ENCODE measurements at regions not wholly inside any gene's neighbourhood (a gene's known extent, or its start where the extent isn't known, plus 50 kb on each side); places are given as distances from the start of the nearest gene placed in this dataset.
"Not testable (repeated sequence)": the region's sequence is repeated elsewhere in the genome, so short reads cannot be mapped to it uniquely, and the experiment has no call there.

DNA sequence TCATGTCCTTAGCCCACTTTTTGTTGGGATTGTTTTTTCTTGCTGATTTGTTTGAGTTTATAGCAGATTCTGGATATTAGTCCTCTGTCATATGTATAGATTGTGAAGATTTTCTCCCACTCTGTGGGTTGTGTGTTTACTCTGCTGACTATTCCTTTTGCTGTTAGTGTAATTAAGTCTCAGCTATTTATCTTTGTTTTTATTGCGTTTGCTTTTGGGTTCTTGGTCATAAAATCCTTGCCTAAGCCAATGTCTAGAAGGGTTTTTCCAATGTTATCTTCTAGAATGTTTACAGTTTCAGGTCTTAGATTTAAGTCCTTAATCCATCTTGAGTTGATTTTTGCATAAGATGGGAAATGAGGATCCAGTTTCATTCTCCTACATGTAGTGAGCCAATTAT, 351.2 kb upstream of the PIK3R1 start:
- DNase-seq: not testable (repeated sequence)

DNA sequence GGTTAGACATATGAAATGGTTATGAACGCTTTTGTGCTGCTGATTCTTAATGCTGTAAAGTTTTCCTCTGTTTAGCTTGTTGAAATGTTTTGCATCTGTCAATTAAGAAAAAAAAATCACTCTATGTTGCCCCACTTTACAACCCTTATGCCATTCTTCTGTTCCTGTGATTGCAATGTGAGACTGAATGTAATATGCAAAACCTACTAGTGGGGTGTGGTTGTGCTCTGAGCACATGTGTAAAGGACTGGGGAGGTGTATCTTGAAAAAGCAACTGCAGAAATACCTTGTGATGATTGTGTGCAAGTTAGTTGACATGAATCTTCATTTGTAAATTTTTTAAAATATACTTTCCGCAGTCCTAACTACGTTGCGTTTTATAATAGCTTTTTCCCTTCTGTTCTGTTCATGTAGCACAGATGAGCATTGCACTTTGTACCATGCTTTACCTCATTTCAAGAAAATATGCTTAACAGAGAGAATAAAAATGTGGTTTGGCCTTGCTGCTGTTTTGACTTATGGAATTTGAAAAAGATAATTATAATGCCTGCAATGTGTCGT, 357.0 kb upstream of the PIK3R1 start:
- DNase-seq: no peak

DNA sequence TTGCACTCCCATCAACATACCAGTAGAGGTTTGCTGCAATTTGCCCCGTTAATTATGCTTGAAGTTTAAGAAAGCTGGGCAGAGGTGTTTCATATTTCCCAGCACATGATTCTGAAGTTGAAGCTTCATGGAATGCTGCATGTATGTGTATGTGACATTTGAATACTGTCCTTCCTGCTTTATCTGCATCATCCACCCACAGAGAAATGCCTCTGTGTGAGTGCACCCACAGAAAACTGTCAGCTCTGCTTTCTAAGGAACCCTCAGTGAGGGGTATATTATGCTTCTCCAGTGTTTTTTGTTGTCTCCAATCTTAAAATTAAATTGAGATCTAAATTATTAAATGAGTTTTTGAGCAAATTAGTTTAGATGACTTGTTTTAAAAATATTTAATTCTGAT, 358.1 kb upstream of the PIK3R1 start:
- DNase-seq: no peak

DNA sequence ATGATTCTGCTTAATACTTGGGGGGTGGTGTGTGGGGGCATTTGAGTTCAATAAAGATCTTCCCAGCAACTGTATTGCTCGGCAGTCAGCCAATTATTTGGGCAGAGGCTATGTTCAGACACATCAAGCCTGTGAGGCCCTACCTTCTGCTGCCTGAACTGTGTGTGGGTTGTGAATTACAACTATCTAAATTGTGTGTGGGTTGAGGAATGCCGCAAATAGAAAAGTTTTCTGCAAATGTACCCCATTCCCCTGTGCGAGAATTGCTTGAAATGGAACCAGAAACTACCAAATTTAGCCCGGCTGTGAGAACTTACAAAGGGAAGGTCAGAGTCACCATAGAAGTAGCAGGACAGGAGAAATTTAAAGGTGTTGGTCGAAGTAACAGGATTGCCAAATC, 360.0 kb upstream of the PIK3R1 start:
- DNase-seq: no peak

DNA sequence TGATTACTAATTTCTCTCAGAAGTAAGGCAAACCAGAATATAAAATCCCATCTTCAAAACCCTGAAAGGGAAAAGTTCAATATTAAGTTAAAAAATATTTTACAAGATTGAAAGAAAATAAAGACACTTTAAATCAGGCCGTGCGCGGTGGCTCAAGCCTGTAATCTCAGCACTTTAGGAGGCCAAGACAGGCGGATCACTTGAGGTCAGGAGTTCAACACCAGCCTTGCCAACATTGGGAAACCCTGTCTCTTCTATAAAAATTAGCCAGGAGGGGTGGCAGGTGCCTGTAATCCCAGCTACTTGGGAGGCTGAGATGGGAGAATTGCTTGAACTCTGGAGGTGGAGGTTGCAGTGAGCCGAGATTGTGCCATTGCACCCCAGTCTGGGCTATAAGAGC, 364.6 kb upstream of the PIK3R1 start:
- not testable (repeated sequence) for DNase-seq

DNA sequence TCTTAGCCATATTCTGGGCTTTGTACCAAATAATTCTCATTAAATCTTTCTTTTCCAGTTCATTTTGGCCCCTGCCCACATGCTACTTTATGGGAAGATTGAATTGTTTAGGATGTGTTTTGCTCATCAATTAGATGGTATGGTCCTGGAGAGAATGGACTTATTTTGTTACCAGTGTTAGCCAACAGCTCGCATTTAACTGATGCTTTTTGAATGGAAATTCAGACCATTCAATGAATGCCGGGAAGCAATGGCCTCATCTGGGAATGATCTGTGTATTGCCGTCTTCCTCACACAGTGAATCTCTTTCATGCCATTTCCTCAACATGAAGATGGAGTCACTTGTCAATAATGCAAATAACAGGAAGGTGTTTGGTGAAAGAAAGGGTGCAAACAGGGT, 370.6 kb upstream of the PIK3R1 start:
- DNase-seq: no peak

DNA sequence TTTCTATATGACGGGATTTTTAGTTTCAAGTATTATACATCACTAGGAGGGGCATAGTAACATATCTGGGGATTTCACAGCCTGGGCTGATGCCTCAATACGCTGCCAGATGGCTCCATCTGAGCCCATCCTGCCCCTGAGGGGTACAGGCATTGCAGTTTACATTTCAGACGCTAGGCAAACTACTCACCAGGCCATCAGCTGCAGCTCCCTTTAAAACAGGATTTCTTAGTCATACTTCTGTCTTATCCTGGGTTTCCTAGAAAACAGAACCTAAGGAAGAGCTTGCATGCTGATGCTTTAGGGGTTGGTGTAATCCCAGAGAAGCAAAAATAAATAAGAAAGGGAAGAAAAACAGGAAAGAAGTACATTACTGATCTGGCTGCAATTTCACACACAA, 372.8 kb upstream of the PIK3R1 start:
- DNase-seq: no peak

DNA sequence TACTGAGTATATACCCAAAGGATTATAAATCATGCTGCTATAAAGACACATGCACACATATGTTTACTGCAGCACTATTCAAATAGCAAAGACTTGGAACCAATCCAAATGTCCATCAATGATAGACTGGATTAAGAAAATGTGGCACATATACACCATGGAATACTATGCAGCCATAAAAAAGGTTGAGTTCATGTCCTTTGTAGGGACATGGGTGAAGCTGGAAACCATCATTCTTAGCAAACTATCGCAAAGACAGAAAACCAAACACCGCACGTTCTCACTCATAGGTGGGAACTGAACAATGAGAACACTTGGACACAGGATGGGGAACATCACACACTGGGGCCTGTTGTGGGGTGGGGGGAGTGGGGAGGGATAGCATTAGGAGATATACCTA, 378.3 kb upstream of the PIK3R1 start:
- DNase-seq: not testable (repeated sequence)

DNA sequence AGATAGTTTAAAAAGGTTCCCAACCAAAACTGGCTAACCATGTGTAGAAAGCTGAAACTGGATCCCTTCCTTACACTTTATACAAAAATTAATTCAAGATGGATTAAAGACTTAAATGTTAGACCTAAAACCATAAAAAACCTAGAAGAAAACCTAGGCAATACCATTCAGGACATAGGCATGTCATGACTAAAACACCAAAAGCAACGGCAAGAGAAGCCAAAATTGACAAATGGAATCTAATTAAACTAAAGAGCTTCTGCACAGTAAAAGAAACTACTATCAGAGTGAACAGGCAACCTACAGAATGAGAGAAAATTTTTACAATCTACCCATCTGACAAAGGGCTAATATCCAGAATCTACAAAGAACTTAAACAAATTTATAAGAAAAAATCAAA, 379.1 kb upstream of the PIK3R1 start:
- DNase-seq: not testable (repeated sequence)

DNA sequence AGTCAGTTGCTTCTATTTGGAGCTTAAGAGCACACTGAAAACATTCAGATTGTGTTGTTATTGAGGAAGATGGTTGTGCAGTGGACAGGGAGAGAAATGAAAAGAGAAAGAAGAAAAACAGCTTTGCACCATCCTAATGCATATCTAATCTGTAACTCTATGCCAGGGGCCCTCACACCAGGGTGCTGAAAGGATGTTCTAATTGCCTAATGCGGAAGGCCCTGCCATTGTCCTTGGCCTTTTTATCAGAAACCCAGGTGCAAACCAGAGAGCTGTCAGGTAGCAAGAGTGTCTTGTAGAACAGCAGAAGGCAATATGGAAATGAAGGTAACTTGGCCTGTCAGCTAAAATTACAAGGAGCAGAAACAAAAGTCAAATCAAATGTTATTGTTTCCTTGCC, 384.5 kb upstream of the PIK3R1 start:
- no peak for DNase-seq

DNA sequence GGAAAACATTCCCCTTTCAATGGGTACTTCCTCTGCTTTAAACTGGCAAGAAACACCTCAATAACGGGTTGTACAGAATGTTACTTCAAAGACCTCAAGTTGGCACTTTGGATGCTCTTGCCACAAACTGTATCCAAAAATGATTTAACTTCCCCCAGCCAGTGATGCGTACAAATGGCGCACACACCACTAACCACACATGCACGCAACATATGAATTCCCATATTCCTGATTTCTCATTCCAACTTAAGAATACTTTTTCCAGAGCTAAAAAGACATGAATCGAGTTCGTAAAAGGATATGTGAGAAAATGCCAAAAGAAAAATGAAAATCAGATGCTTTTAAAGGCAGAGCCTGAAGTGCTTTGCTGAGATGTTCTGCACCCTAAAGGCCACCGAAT, 388.0 kb upstream of the PIK3R1 start:
- DNase-seq: no peak

DNA sequence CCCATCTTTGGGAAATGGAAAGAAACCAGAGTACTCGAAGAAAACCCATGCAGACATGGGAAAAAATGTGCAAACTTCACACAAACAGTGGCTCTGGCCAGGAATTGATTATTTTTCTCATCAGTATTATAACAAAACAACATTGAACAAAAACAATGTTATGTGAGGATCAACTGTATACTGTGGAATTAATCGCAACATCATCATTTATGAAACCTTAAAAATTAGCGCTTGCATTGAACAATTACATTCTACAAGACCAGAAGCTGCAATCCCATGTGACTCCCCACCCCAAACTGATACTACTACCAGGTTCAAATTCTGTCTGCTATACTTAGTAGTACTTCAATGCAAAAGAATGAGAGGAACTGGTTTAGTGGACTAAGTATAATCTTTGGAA, 390.7 kb upstream of the PIK3R1 start:
- no peak for DNase-seq

DNA sequence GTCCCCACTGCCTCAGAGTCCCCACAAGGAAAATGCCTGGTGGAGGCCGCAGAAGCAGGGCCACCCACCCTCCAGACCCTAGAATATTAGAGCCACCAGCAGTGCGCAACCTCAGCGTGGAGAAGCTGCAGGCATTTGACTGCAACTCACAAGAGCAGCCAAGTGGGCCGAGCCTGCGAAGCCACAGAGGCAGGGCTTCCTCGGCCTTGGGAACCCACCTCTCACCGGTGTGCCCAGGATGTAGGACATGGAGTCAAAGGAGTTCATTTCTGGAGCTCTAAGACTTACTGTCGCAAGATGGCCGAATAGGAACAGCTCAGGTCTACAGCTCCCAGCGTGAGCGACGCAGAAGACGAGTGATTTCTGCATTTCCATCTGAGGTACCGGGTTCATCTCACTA, 397.9 kb upstream of the PIK3R1 start:
- no peak for DNase-seq

DNA sequence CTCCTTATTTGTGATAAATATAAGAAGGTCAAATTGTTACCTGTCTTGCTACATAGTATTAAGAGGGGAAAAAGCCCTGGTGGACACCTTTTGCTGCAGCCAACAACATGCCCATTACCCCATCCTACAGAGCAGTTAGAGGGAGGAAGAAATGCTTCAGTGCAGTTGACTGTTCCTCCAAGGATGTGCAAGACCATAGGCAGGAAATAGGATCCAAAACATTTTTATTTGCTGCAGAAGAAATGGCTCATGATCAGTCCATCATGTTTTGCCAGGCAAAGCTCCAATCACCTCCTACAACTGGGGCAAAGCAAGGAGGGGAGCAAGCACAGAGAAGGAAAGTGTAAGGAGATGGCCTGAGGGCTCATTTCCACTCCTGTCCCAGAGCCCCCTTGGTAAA, 399.1 kb upstream of the PIK3R1 start:
- no peak for DNase-seq

DNA sequence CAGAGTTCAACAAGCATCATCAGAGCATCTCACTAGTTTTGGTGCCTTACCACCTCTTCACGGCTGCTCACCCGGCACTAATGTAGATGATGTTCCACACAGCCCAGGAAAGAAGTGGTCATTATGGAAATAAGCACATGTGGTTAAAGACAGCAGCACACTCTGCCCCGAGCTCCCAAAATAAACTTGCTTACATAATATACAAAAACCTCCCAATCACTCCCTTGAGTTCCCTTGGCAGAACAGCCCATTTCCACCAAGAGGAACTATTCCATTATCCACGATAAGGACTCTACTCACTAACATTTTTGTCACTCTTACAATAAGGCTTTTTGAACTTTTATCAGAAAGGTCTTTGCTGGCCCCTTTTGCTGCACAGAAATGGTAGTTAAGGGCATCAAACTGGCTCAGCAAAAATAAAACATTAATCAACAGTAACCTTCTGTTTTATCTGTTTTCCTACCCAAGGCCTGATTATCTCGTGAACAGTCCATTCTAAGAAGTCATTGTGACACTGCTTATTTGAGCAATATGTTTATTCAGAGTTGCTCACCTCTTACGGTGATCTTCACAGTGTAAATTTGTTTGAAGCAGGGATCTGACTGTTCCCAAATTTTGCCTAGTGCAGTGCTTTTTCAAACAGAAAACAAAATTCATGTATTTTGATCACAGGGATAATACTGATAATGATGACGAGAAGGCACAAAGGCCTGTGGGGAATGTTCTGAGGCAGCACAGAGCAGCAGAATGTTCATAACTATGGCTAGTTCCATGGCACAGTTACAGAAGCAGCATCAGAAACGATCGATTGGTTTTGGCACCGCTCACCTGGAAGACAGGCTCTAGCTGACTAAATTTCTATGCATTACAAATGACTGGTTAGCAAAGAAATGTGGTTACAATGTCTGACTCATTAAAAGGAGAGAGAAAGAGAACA, 399.8 kb upstream of the PIK3R1 start:
- DNase-seq: no peak

DNA sequence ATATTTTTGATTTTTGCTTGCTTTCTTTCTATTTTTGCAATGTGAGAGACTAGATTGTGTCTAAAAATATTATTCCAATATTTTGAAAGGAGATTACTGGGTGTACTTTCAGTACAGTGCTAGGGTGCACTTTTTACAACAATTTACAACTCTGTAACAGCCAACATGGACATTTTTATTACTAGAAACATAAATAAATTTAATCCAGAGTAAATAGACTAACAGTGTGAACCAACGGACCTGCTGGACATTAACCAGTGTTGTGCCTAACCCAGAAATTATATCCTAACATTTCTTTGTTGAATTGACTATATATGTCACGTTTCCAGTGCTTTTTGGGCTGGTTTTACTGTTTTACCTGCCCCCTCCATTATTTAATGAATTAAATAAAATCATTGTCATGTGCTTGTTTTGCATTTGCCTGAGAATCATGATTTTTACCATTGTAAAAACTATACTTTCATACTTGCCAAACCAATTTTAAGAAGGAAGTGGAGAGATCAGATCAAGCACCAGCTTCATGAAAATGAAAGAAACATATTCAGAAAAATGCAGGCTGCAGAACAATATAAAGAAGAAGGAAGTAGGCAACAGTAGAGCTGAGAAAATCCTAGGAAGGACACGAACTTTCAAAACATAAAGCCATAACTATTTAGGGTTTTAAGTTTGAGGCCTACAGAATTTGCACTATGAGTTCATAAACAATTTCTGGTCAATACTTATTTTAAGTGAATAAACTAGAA, 400.8 kb upstream of the PIK3R1 start:
- DNase-seq: no peak

DNA sequence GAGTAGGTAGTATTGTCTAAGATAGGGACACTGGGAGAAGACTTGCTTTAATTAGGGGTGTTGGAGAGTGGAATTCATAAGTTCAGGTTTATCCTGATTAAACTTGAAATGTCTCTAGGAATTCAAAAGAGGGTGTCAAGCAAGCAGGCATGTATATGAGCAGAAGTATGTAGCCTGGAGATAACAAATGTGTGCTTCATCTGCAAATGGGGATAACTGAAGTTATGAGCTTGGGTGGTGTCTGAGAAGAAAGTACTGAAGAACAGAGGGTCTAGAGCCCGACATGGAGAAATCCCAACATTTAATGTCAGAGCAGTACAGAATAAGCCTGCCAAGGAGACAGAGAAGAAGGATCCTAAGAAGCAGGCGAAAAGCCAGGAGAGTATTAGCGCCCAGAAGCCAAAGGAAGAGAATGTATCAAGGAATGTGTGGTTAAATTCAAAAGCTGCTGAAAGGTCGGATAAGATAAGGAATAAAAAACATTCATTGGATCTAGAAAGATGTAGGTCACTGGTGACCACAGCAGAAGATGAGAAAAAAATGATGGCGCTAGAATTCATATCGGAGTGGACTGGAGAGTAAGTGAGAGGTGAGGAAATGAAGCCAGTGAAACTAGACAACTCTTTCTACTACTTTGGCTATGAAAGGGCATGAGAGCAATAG, 401.5 kb upstream of the PIK3R1 start:
- DNase-seq: no peak

DNA sequence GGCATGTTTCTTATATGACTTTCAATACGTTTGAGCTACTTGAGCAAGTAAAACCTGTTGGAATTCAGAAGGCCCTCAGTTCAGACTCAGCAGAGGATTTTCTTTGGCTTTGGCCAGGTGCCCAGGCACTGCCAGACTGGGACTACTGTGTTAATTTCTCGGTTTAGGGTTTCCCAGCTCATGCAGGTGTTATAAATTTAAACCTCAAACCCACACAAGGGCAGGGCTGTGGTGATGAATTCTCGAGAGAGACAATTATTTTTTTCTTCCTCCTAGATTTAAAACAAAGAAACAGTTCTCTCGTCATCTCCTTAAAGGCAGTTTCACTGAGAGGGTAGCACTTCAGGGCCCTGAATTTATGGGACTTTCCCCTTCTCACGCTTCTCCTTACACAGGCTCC, 406.0 kb upstream of the PIK3R1 start:
- DNase-seq: no peak

DNA sequence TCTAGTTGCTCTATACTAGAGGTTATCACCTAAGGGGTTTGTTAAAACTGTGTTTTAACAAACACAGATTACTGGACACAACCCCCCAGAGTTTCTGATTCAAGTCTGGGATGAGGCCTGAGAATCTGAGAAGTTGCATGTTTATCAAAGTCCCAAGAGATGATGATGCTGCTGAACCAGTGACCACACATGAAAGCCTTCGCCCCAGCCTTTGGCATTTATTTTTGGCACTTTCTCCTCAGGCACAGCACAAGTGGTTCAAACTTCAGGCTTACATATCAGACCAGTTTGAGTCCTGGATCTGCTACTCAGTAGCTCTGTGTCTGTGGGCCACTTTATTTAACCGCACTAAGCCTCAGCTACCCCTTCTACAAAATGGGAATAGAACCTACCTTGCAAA, 407.2 kb upstream of the PIK3R1 start:
- no peak for DNase-seq

DNA sequence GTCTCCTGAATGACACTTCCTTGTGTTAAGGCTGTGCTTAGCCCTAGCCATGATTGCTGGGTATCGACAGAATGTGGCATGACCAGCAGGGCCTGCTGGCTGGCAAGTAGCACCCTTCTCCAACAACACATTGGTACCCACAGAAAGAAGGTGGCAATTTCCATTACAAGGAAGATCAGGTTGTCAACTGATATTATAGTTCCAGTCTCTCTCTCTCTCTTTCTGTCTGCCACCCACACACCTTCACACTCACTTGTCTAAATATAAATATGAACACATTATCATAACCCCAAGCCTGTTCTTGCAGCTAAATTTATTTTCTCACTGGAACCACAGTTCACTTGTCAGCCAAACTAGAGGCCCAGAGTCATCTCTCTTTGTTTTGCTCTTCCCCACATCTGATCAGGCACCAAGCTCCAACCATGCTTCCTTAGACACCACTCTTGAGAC, 408.1 kb upstream of the PIK3R1 start:
- no peak for DNase-seq

DNA sequence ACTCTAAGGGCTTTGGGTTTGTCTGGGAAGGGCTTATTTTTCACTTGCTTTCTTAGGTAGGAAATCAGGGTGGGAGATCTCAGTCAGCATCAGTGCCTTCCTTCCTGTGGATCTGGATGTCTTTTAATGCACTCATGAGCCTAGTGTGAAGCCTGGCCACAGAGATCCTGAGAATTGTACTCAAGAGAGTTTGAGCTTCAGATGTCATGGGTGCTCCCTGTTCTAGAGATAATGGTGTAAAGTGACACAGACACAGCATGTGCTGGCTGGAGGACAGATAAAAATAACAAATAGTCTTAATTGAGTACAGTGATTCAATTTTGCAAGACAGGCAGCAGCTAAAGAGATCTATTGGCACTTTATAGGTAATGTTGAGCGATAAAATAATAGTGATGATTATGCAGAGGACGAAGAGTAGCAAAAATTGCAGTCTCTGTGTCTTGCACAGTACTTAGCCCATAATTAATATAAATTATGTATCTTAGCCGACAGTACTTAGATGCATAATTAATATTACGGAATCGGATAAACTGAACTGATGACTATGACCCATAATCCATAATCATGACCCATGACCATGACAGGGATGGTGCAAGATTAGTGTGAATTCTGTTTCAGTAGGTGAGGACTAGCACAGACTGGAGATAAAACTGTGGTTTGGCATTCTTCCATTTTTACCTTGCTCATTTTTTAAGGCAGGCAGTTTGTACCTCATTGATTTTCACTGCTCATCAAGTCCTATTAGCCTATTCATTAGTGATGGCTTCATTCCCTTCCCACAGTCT, 408.7 kb upstream of the PIK3R1 start:
- no peak for DNase-seq

DNA sequence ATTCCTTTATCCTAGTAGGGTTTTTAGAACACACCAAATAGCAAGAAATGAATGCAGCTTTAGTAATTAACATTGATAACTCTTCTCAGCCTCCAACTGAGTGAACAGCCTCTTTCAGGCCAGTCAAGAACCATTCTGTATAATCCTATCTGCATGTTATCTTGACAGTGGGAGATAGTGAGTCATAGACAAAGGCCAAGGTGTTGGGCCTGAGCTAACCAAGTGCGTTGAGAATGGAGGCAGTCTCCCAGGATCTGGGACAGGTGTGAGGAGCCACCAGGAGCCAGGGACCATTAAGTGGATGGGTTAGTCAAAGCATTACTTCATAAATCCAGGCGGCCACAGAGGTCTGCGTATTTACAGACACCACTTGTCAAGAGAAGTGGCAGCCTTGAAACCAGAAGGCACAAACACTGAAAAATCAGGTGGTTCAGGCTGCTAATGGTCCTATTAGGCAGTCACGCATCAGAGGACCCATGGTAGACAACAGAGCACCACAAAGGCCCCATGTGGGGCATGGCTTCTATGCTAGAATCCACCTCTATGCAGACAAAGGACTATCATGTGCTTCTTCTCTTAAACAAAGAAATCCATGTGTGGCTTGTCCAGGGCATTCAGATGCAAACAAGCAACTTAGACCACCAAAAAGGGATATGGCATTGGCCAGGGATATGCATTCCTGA, 409.7 kb upstream of the PIK3R1 start:
- no peak for DNase-seq
